ENCODE measurements at regions not wholly inside any gene's neighbourhood (a gene's known extent, or its start where the extent isn't known, plus 50 kb on each side); places are given as distances from the start of the nearest gene placed in this dataset.

DNA sequence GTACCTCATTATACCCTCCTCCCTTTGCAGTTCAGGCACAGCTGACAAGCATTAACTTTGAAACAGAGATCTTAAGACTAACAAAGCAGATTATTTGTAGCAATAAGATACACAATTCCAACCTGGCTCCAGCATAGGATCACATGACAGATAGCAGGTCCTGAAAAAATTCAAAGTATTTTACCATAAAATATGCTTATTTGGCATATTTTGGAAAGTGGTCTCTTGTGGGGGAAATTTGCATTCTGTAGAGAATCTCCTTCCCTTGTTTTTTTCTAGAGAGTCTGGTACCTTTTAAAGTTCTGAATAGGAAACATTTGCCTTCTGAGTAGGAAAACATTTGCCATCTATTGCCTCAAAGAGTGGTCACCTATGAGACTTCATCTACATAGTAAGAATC, 212.8 kb upstream of the SH3BP4 start:
- H3K4me3 ChIP-seq (ENCODE audit: low read depth, low read length) = no peak overlapping the region
- DNase-seq (ENCODE audit: low read depth) = no peak
- TF ChIP-seq, protein P1, sequence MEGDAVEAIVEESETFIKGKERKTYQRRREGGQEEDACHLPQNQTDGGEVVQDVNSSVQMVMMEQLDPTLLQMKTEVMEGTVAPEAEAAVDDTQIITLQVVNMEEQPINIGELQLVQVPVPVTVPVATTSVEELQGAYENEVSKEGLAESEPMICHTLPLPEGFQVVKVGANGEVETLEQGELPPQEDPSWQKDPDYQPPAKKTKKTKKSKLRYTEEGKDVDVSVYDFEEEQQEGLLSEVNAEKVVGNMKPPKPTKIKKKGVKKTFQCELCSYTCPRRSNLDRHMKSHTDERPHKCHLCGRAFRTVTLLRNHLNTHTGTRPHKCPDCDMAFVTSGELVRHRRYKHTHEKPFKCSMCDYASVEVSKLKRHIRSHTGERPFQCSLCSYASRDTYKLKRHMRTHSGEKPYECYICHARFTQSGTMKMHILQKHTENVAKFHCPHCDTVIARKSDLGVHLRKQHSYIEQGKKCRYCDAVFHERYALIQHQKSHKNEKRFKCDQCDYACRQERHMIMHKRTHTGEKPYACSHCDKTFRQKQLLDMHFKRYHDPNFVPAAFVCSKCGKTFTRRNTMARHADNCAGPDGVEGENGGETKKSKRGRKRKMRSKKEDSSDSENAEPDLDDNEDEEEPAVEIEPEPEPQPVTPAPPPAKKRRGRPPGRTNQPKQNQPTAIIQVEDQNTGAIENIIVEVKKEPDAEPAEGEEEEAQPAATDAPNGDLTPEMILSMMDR (IDR thresholded peaks at IDR 0.05; ENCODE audit: insufficient read depth, low read length) = no peak

DNA sequence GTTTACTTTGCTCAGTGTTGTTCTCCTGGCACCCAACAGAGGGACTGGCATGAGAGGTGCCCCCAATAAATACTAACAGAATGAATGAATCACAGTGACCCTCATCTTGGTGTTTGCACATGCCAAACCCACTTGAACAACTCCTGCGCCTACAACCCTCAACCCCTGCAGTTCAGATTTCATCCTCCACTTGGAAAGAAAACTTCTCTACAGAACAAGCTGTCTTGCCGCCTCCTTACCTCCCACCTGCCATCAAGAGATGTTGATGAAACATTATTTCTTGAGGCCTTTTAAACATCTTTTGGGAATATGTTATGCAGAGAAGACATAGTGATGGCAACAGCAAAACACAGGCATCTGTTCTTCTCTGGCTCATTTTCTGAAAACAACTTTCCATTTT, 216.0 kb upstream of the SH3BP4 start:
- no peak overlapping the region for H3K4me3 ChIP-seq (ENCODE audit: low read depth, low read length)
- TF ChIP-seq, protein P1 (IDR thresholded peaks at IDR 0.05; ENCODE audit: insufficient read depth, low read length) = no peak
- DNase-seq (ENCODE audit: low read depth) = no peak

DNA sequence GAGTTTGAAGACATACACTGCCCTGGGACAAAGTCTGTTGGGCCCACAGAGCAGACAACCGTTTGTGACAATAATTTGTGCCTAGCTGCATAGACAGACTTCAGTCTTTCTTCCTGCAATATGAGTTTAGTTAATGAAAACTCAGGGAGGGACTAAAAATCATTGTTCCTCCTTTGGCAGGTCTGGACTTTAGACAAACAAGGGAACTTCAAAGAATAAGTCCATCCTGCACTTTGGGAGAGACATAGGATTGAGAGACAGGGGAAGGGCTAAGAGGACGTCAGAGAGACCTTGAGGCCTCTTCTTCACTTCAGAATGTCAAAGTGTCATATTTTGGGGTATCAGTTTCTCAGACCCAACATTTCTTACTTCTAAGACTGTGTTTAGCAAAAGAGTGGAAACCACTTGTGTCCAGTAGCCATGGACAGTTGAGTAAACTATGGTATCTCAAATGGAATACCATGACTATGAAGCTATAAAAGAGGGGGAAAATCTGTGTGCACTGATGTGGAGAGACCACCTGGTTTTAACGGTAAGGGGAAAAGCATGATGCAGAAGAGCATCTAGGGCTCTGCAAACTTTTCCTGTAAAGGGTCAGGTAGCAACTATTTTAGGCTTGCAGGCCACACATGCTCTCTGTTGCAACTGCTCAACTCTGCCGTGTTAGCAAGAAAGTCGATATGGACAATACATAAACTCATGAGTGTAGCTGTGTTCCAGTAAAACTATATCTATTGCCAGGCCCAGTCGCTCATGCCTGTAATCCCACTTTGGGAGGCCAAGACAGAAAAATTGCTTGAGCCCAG, 217.8 kb upstream of the SH3BP4 start:
- TF ChIP-seq, protein P1 (IDR thresholded peaks at IDR 0.05; ENCODE audit: insufficient read depth, low read length) = no peak

DNA sequence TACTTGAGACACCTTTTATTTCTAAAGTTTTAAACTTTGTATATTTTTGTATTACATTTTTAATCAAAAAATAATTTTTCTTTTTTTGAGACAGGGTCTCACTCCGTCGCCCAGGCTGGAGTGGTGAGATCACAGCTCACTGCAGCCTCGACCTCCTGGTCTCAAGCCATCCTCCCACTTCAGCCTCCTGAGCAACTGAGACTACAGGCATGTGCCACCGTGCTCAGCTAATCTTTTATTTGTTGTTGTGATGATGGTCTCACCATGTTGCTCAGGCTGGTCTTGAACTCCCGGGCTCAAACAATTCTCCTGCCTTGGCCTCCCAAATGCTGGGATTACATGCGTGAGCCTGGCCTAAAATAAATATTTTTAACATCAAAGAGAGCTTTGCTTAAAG, 218.7 kb upstream of the SH3BP4 start:
- H3K4me3 ChIP-seq (ENCODE audit: low read depth, low read length) = no peak overlapping the region
- TF ChIP-seq, protein P1 (IDR thresholded peaks at IDR 0.05; ENCODE audit: insufficient read depth, low read length) = no peak
- no peak for DNase-seq (ENCODE audit: low read depth)

More for the DNA sequence above, 217.8 kb upstream of the SH3BP4 start:
- no peak for DNase-seq (ENCODE audit: low read depth)
- H3K4me3 ChIP-seq (ENCODE audit: low read depth, low read length) = no peak overlapping the region

DNA sequence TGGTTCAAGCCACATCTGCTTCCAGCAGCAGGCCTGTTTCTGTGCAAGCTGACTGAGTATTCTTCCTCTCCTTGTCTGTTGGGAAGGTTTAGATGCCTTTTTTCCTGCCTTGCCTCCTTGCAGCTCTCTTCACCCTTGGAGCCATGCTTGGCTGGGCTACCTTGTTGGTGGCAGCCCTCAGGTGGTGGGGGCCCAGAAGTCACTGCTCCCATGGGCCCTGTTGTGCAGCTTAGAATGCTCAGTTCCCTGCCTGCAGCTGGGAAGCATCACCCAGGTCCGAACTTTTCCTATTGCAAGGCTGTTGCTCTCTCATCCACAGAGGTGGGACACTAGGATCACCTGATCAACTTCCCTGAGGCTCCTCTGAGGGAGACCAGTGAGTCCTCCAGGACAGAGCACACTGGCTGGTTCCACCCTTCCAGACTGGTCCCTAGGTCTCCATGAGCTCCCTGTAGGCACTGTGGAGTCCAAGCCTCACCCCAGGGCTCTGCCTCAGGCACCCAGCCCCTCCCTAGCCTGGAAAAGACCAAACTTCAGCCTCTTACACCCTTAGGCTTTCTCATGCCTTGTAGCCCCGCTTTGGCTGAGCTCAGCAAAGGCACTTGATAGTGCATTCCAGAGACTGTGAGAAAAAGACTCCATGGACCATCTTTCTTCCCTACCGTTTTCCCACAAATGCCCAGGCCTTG, 219.3 kb upstream of the SH3BP4 start:
- TF ChIP-seq, protein P1 (IDR thresholded peaks at IDR 0.05; ENCODE audit: insufficient read depth, low read length) = no peak
- no peak overlapping the region for H3K4me3 ChIP-seq (ENCODE audit: low read depth, low read length)
- DNase-seq (ENCODE audit: low read depth) = no peak

DNA sequence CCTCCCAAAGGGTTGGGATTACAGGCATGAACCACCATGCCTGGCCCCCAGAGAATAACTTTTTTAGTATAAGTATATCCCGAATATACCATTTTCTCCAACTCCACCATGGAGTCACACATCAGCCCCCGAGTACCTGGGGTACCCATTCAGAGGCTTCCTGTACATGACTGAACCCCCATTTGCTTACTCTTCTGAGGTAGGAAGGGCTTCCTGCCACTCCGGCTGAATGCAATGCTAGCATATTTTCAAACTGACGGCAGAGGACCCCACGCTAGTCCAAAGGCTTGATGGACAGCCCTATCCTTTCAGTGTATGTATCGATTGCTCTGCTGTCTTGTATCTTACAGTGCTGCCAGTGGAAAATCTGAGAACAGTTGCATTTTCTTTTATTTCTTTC, 220.6 kb upstream of the SH3BP4 start:
- TF ChIP-seq, protein P1 (IDR thresholded peaks at IDR 0.05; ENCODE audit: insufficient read depth, low read length) = no peak
- DNase-seq (ENCODE audit: low read depth) = no peak
- no peak overlapping the region for H3K4me3 ChIP-seq (ENCODE audit: low read depth, low read length)

All from fibroblast of the aortic adventitia (primary cell).